ENCODE measurements at regions not wholly inside any gene's neighbourhood (a gene's known extent, or its start where the extent isn't known, plus 50 kb on each side); places are given as distances from the start of the nearest gene placed in this dataset.

DNA sequence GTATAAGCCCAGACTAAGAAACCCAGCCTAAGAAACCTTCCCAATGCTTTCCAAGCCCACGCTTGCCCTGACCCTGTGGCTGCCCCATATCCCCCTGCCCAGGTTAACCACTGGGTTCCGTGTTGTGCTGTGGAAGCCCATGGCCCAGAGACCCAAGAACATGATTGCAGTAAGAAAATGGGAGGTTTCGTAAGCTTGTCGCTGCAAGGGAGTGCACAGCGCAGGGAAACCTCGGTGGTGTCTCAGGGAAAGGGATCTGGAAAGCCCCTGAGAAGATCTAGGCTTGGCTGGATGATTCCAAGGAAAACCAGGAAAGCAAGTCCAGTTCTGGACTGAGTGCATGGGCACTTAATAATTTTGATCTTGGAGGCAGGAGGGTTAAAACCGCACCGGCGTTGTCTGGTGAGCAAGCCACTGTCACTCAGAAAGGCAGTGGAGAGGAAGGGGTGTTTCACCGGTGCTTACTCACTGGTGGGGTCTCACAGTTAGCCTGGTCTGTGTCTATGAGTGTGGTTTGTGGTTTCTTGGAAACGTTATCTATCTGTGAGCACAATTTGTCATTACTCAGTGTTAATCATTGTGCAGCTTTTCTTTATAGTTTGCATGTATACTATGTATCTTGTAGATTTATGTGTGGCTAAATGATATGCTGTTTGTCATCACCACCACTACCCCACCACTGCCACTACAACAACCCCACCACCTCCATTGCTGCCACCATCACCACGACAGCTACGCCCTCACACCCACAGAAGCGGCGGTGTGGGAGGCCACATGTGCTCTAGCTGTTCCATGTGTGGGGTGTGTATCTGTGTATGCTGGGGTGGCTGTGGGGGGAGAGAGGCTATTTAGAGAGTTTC lies 53.3 kb upstream of the PRDM11 start:
- TF ChIP-seq YY1 (IDR thresholded peaks at IDR 0.05; ENCODE audit: low read depth) = no peak
- no peak for TF ChIP-seq EP300 (IDR thresholded peaks at IDR 0.05; ENCODE audit: borderline replicate concordance)
- TF ChIP-seq, protein P1, sequence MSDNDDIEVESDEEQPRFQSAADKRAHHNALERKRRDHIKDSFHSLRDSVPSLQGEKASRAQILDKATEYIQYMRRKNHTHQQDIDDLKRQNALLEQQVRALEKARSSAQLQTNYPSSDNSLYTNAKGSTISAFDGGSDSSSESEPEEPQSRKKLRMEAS (IDR thresholded peaks at IDR 0.05) = no peak
- TF ChIP-seq, protein P2, sequence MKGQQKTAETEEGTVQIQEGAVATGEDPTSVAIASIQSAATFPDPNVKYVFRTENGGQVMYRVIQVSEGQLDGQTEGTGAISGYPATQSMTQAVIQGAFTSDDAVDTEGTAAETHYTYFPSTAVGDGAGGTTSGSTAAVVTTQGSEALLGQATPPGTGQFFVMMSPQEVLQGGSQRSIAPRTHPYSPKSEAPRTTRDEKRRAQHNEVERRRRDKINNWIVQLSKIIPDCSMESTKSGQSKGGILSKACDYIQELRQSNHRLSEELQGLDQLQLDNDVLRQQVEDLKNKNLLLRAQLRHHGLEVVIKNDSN (IDR thresholded peaks at IDR 0.05) = no peak
- no peak for TF ChIP-seq CREB1 (IDR thresholded peaks at IDR 0.05; ENCODE audit: low read depth)
- TF ChIP-seq EGR1 (IDR thresholded peaks at IDR 0.05) = no peak
- TF ChIP-seq NFIC (IDR thresholded peaks at IDR 0.05) = no peak
- TF ChIP-seq CEBPB (IDR thresholded peaks at IDR 0.05) = no peak
- no peak for TF ChIP-seq FOXM1 (IDR thresholded peaks at IDR 0.05; ENCODE audit: borderline replicate concordance, low read depth)
- TF ChIP-seq RAD21 (IDR thresholded peaks at IDR 0.05; ENCODE audit: low read depth) = no peak
- TF ChIP-seq ZBTB7A (IDR thresholded peaks at IDR 0.05; ENCODE audit: low read depth) = no peak
- TF ChIP-seq TCF12 (IDR thresholded peaks at IDR 0.05; ENCODE audit: low read depth) = no peak
- TF ChIP-seq TAF1 (IDR thresholded peaks at IDR 0.05; ENCODE audit: low read depth) = no peak
- TF ChIP-seq, protein P3, sequence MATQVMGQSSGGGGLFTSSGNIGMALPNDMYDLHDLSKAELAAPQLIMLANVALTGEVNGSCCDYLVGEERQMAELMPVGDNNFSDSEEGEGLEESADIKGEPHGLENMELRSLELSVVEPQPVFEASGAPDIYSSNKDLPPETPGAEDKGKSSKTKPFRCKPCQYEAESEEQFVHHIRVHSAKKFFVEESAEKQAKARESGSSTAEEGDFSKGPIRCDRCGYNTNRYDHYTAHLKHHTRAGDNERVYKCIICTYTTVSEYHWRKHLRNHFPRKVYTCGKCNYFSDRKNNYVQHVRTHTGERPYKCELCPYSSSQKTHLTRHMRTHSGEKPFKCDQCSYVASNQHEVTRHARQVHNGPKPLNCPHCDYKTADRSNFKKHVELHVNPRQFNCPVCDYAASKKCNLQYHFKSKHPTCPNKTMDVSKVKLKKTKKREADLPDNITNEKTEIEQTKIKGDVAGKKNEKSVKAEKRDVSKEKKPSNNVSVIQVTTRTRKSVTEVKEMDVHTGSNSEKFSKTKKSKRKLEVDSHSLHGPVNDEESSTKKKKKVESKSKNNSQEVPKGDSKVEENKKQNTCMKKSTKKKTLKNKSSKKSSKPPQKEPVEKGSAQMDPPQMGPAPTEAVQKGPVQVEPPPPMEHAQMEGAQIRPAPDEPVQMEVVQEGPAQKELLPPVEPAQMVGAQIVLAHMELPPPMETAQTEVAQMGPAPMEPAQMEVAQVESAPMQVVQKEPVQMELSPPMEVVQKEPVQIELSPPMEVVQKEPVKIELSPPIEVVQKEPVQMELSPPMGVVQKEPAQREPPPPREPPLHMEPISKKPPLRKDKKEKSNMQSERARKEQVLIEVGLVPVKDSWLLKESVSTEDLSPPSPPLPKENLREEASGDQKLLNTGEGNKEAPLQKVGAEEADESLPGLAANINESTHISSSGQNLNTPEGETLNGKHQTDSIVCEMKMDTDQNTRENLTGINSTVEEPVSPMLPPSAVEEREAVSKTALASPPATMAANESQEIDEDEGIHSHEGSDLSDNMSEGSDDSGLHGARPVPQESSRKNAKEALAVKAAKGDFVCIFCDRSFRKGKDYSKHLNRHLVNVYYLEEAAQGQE (IDR thresholded peaks at IDR 0.05; ENCODE audit: low read depth) = no peak
- no peak for TF ChIP-seq TEAD4 (IDR thresholded peaks at IDR 0.05)

DNA sequence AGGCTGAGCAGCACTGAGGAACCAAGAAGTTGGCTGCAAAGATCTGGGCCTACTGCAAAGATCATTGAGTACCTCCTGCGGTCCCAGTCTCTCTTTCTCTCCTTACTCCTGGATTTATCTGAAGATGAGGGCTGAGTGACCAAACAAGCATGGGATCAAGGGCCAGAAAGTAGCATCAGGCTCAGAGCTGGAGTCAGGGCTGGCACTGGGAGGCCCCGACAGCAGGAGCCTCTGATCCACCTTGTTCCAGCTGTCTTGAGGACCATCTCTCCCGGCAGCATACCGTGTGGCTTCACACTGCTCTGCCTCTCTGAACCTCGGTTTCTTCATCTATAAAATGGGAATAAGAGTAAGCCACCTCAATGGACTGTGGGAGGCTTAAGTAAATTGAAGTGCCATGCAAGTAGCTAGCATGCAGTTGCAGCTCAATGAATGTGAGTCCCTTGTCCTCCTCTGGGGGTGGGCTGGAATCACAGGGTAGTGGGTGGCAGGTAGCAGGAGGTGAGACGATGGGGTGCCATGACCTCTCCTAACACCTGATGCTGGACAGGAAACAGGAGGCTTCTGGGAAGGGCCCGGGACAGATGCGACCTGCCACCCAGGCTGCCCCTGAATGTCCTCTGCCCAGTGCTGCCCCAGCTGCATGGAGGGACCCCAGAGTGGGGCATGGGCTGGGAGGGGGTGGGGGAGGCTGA lies 52.5 kb upstream of the PRDM11 start:
- TF ChIP-seq ZBTB7A (IDR thresholded peaks at IDR 0.05; ENCODE audit: low read depth) = no peak
- no peak for TF ChIP-seq TAF1 (IDR thresholded peaks at IDR 0.05; ENCODE audit: low read depth)
- no peak for TF ChIP-seq TEAD4 (IDR thresholded peaks at IDR 0.05)
- TF ChIP-seq, protein P1 (IDR thresholded peaks at IDR 0.05) = no peak
- TF ChIP-seq, protein P2 (IDR thresholded peaks at IDR 0.05) = no peak
- TF ChIP-seq TCF12 (IDR thresholded peaks at IDR 0.05; ENCODE audit: low read depth) = no peak
- TF ChIP-seq RAD21 (IDR thresholded peaks at IDR 0.05; ENCODE audit: low read depth) = no peak
- TF ChIP-seq CREB1 (IDR thresholded peaks at IDR 0.05; ENCODE audit: low read depth) = no peak
- no peak for TF ChIP-seq EP300 (IDR thresholded peaks at IDR 0.05; ENCODE audit: borderline replicate concordance)
- no peak for TF ChIP-seq EGR1 (IDR thresholded peaks at IDR 0.05)
- TF ChIP-seq CEBPB (IDR thresholded peaks at IDR 0.05) = no peak
- no peak for TF ChIP-seq YY1 (IDR thresholded peaks at IDR 0.05; ENCODE audit: low read depth)
- no peak for TF ChIP-seq NFIC (IDR thresholded peaks at IDR 0.05)
- no peak for TF ChIP-seq FOXM1 (IDR thresholded peaks at IDR 0.05; ENCODE audit: borderline replicate concordance, low read depth)

DNA sequence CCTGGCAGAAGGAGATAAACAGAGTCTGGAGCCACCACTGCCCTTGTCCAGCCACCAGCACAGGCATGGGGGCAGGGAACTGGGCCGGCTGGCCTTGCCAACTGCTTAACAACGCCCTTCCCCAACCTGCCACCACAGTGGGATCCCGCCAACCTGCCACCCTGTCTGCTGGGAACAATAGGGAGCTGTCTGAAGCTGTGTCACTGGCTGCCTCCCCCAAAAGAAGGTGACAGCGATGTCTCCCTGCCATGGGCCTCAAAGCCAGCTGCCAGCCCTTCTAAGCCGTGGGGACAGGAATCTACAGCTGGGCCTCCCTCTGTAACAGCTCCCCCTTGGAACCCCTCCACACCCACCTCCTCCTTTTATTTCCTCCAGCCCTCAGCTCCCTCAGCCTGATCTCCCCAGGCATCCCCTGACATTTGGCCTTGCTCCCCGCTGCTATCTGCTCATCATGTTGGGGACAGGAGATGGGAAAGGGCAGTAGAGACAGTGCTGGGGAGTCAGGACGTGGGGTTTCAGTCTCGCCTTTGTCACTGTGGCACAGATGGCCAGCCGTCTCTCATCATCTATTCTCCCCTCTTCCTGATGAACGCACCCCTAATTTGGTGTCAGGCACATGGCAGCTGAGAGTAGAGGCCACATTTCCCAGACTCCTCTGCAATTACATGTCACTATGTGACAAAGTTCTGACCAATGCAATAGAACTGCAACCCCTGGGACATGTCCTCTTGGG lies 51.3 kb upstream of the PRDM11 start:
- TF ChIP-seq CEBPB (IDR thresholded peaks at IDR 0.05) = no peak
- TF ChIP-seq, protein P3 (IDR thresholded peaks at IDR 0.05; ENCODE audit: low read depth) = no peak
- TF ChIP-seq TCF12 (IDR thresholded peaks at IDR 0.05; ENCODE audit: low read depth) = no peak
- TF ChIP-seq CREB1 (IDR thresholded peaks at IDR 0.05; ENCODE audit: low read depth) = no peak
- TF ChIP-seq EP300 (IDR thresholded peaks at IDR 0.05; ENCODE audit: borderline replicate concordance) = no peak
- no peak for TF ChIP-seq NFIC (IDR thresholded peaks at IDR 0.05)
- no peak for TF ChIP-seq RAD21 (IDR thresholded peaks at IDR 0.05; ENCODE audit: low read depth)
- TF ChIP-seq TAF1 (IDR thresholded peaks at IDR 0.05; ENCODE audit: low read depth) = no peak
- TF ChIP-seq FOXM1 (IDR thresholded peaks at IDR 0.05; ENCODE audit: borderline replicate concordance, low read depth) = no peak
- no peak for TF ChIP-seq YY1 (IDR thresholded peaks at IDR 0.05; ENCODE audit: low read depth)
- TF ChIP-seq ZBTB7A (IDR thresholded peaks at IDR 0.05; ENCODE audit: low read depth) = no peak
- no peak for TF ChIP-seq EGR1 (IDR thresholded peaks at IDR 0.05)
- TF ChIP-seq, protein P1 (IDR thresholded peaks at IDR 0.05) = no peak
- no peak for TF ChIP-seq TEAD4 (IDR thresholded peaks at IDR 0.05)
- TF ChIP-seq, protein P2 (IDR thresholded peaks at IDR 0.05) = no peak

DNA sequence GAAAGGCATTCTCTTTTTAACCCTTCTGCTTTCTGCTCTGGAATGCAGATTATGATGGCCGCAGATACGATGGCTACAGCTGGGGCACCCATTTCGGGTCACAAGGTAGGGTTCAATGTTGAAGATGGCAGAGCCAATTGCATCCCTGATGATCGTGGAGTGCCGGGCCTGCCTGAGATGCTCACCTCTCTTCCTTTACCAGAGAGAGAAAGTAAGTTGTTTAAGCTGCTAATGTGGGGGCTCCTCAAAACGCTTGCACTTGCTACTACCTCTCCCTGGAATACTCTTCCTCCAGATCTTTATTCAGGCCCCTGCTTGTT lies 50.8 kb upstream of the PRDM11 start:
- TF ChIP-seq FOXM1 (IDR thresholded peaks at IDR 0.05; ENCODE audit: borderline replicate concordance, low read depth) (no peak), TCF12 (IDR thresholded peaks at IDR 0.05; ENCODE audit: low read depth) (no peak), TEAD4 (IDR thresholded peaks at IDR 0.05) (no peak), ZBTB7A (IDR thresholded peaks at IDR 0.05; ENCODE audit: low read depth) (no peak), RAD21 (IDR thresholded peaks at IDR 0.05; ENCODE audit: low read depth) (no peak), YY1 (IDR thresholded peaks at IDR 0.05; ENCODE audit: low read depth) (no peak), EGR1 (IDR thresholded peaks at IDR 0.05) (no peak), NFIC (IDR thresholded peaks at IDR 0.05) (no peak)
- TF ChIP-seq, protein P1 (IDR thresholded peaks at IDR 0.05) = no peak

All from Ishikawa (cell line).